Activated CD4-positive, alpha-beta T cell treated with anti-CD3 and anti-CD28 coated beads for 48 hours (primary cell): ENCODE measurements at regions not wholly inside any gene's neighbourhood (a gene's known extent, or its start where the extent isn't known, plus 50 kb on each side); places are given as distances from the start of the nearest gene placed in this dataset.
"Not testable (repeated sequence)": the region's sequence is repeated elsewhere in the genome, so short reads cannot be mapped to it uniquely, and the experiment has no call there.

ENCODE experiments used
- DNase-seq: peaks from one replicate; pipeline ENCODE4 v3.0.0-alpha.2; 2020

- DNase-seq: no peak
These were observed 157.2 kb upstream of the COX7C start for GRCh38 chr5:86460519-86460918.

- DNase-seq: no peak
These were observed 156.4 kb upstream of the COX7C start for GRCh38 chr5:86461169-86461956.

- DNase-seq: no peak
These were observed 154.4 kb upstream of the COX7C start for GRCh38 chr5:86463339-86463738.

GRCh38 chr5:86465052-86465838 is 152.5 kb upstream of the COX7C start:
- DNase-seq: no peak

GRCh38 chr5:86466721-86467120 is 151.0 kb upstream of the COX7C start:
- not testable (repeated sequence) for DNase-seq

GRCh38 chr5:86482008-86482407 is 135.7 kb upstream of the COX7C start:
- no peak for DNase-seq

- DNase-seq: no peak
These were observed 124.0 kb upstream of the COX7C start for GRCh38 chr5:86493777-86494176.

GRCh38 chr5:86500947-86501346 is 116.8 kb upstream of the COX7C start:
- no peak for DNase-seq

- no peak for DNase-seq
These were observed 110.2 kb upstream of the COX7C start for GRCh38 chr5:86507574-86507973.

GRCh38 chr5:86510330-86510915 is 107.3 kb upstream of the COX7C start:
- not testable (repeated sequence) for DNase-seq

GRCh38 chr5:86523718-86524117 is 94.0 kb upstream of the COX7C start:
- DNase-seq: no peak

- DNase-seq: no peak
These were observed 92.1 kb upstream of the COX7C start for GRCh38 chr5:86525622-86526021.

- DNase-seq: no peak
These were observed 90.9 kb upstream of the COX7C start for GRCh38 chr5:86526811-86527348.

- no peak for DNase-seq
These were observed 85.3 kb upstream of the COX7C start for GRCh38 chr5:86532429-86532828.

- no peak for DNase-seq
These were observed 81.3 kb upstream of the COX7C start for GRCh38 chr5:86536396-86536795.

- DNase-seq: no peak
These were observed 75.2 kb upstream of the COX7C start for GRCh38 chr5:86542532-86542931.

GRCh38 chr5:86546044-86546443 is 71.7 kb upstream of the COX7C start:
- no peak for DNase-seq

GRCh38 chr5:86546582-86546981 is 71.2 kb upstream of the COX7C start:
- DNase-seq: no peak

GRCh38 chr5:86554638-86555037 is 63.1 kb upstream of the COX7C start:
- no peak for DNase-seq

GRCh38 chr5:86557920-86558319 is 59.8 kb upstream of the COX7C start:
- no peak for DNase-seq

GRCh38 chr5:86565197-86565789 is 52.4 kb upstream of the COX7C start:
- DNase-seq: no peak

GRCh38 chr5:86566030-86566429 is 51.7 kb upstream of the COX7C start:
- not testable (repeated sequence) for DNase-seq
